Upper lobe of right lung (tissue), 1 donor: ENCODE measurements at regions not wholly inside any gene's neighbourhood (a gene's known extent, or its start where the extent isn't known, plus 50 kb on each side); places are given as distances from the start of the nearest gene placed in this dataset.

Source experiments
- ATAC-seq: fragments of 200-7000 bp; cut with Tn5 transposase; one replicate; pipeline ENCODE4 v1.9.1; 2020; ENCODE audit warnings: mild to moderate bottlenecking, moderate library complexity
- DNase-seq: peaks from one replicate; pipeline ENCODE4 v3.0.0-alpha.2; 2020
- H3K27ac ChIP-seq: fragments of 200-600 bp; one replicate; pipeline ENCODE4 v1.8.0; 2022
- H3K27me3 ChIP-seq: fragments of 200-600 bp; one replicate; pipeline ENCODE4 v1.8.0; 2022; ENCODE audit warnings: mild to moderate bottlenecking
- H3K36me3 ChIP-seq: fragments of 200-600 bp; one replicate; pipeline ENCODE4 v1.8.0; 2022
- H3K4me1 ChIP-seq: fragments of 200-600 bp; one replicate; pipeline ENCODE4 v1.8.0; 2022
- H3K4me3 ChIP-seq: fragments of 200-600 bp; one replicate; pipeline ENCODE4 v1.8.0; 2022; ENCODE audit warnings: mild to moderate bottlenecking
- H3K9me3 ChIP-seq: fragments of 200-600 bp; one replicate; pipeline ENCODE4 v1.8.0; 2022
- CTCF ChIP-seq: fragments of 200-600 bp; IDR thresholded peaks from one replicate; pipeline ENCODE4 v1.8.0; 2022; ENCODE audit warnings: antibody characterized with exemption
- intact Hi-C: fragments of 100-400 bp; cut with DNase I; formaldehyde crosslinking; loops from one replicate; pipeline ENCODE4 v1.11.0; 2022
- donor health status: DM: no; HTN: yes; CAD: no; lungs with severe emphysema.

- Histone ChIP-seq H3K4me1 (no peaks in the 10 kb centered on the region), H3K27me3 (no peaks in the 10 kb centered on the region), H3K27ac (no peak overlapping the region), H3K36me3 (no peaks in the 10 kb centered on the region), H3K4me3 (no peak overlapping the region), H3K9me3 (no peaks in the 10 kb centered on the region)
- ATAC-seq (no peak), DNase-seq (no peak)
- intact Hi-C loops, result no loop called here
- TF ChIP-seq CTCF, result no peak
Measured at GRCh38 chr21:29991624-29992023, 51.8 kb upstream of the GRIK1 start.

- no peak for ATAC-seq
- no peak for DNase-seq
- Histone ChIP-seq H3K4me1 (no peaks in the 10 kb centered on the region), H3K27ac (no peak overlapping the region), H3K9me3 (no peaks in the 10 kb centered on the region), H3K36me3 (no peaks in the 10 kb centered on the region), H3K4me3 (no peak overlapping the region), H3K27me3 (no peaks in the 10 kb centered on the region)
- intact Hi-C loops, result no loop called here
- TF ChIP-seq CTCF, result no peak
Measured at GRCh38 chr21:29989634-29990234, 49.9 kb upstream of the GRIK1 start.
